Astrocyte (in vitro differentiated cells and primary cell): ENCODE measurements at regions not wholly inside any gene's neighbourhood (a gene's known extent, or its start where the extent isn't known, plus 50 kb on each side); places are given as distances from the start of the nearest gene placed in this dataset.

ENCODE experiments used
- EZH2 ChIP-seq: IDR thresholded peaks from 2 replicates; pipeline ENCODE4 v1.6.1; 2012; ENCODE audit warnings: mild to moderate bottlenecking, low read length, inconsistent platforms; ENCODE audit not compliant: insufficient read depth
- TF ChIP-seq, protein P1 (sequence below): IDR thresholded peaks from 2 replicates; pipeline ENCODE4 v1.5.1; 2011; ENCODE audit warnings: low read depth, mild to moderate bottlenecking, inconsistent platforms, low read length, moderate library complexity; ENCODE audit not compliant: insufficient read depth

- TF ChIP-seq, protein P1, sequence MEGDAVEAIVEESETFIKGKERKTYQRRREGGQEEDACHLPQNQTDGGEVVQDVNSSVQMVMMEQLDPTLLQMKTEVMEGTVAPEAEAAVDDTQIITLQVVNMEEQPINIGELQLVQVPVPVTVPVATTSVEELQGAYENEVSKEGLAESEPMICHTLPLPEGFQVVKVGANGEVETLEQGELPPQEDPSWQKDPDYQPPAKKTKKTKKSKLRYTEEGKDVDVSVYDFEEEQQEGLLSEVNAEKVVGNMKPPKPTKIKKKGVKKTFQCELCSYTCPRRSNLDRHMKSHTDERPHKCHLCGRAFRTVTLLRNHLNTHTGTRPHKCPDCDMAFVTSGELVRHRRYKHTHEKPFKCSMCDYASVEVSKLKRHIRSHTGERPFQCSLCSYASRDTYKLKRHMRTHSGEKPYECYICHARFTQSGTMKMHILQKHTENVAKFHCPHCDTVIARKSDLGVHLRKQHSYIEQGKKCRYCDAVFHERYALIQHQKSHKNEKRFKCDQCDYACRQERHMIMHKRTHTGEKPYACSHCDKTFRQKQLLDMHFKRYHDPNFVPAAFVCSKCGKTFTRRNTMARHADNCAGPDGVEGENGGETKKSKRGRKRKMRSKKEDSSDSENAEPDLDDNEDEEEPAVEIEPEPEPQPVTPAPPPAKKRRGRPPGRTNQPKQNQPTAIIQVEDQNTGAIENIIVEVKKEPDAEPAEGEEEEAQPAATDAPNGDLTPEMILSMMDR, result no peak
- no peak for TF ChIP-seq EZH2
These were observed 303.2 kb downstream of the MYCN start for GRCh38 chr2:16243411-16243996.
